ENCODE measurements at regions not wholly inside any gene's neighbourhood (a gene's known extent, or its start where the extent isn't known, plus 50 kb on each side); places are given as distances from the start of the nearest gene placed in this dataset.

- Histone ChIP-seq H3F3A (ENCODE audit: insufficient read depth) (no peaks in the 10 kb centered on the region), H3K4me2 (ENCODE audit: low read depth, low read length, poor library complexity, severe bottlenecking) (no peak overlapping the region), H3K4me3 (ENCODE audit: insufficient read depth, low read length, poor library complexity, severe bottlenecking) (no peak overlapping the region), H3K9me3 (ENCODE audit: insufficient read depth, low read length) (no peaks in the 10 kb centered on the region), H3K9ac (ENCODE audit: low read length) (no peak overlapping the region), H4K20me1 (ENCODE audit: low read depth, low read length) (no peaks in the 10 kb centered on the region), H3K9me2 (replicated peaks; ENCODE audit: insufficient read depth, low read length) (no peaks in the 10 kb centered on the region), H3K36me3 (ENCODE audit: low read length) (no peaks in the 10 kb centered on the region), H2AFZ (ENCODE audit: low read depth, low read length, severe bottlenecking) (no peak overlapping the region), H3K27me3 (ENCODE audit: low read length) (no peaks in the 10 kb centered on the region), H3K79me2 (ENCODE audit: insufficient read depth, low read length) (no peaks in the 10 kb centered on the region), H3K27ac (ENCODE audit: low read depth, low read length) (no peak overlapping the region)
- no peak for TF ChIP-seq CTCF (IDR thresholded peaks at IDR 0.05; ENCODE audit: insufficient read depth, low read length, poor library complexity, severe bottlenecking)
- no peak for TF ChIP-seq EZH2phosphoT487 (conservative IDR thresholded peaks at IDR 0.05; ENCODE audit: low read length)
These were observed 106.4 kb downstream of the SOD2 start for GRCh38 chr6:159586684-159587083.

DNA sequence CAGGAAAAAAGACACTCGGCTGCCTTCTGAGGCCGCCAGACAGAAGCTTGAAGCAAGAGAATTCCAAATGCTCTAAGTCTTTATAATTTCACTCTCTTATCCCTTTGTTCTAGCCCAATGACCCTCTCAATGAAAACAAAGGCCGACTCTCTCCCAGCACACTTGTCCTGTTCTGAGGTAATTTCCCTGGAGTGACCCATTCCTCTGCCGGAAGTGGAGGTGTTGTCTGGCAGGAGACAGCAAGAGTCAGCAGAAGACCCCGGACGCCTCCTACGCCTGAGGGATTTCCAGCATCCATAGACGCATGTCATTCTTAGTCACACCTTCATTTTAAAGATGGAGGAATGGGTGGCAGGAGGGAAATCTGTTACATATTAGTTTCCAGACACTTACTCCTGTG is 110.3 kb downstream of the SOD2 start:
- H3K9me3 ChIP-seq (ENCODE audit: insufficient read depth, low read length), result no peaks in the 10 kb centered on the region
- H3K27me3 ChIP-seq (ENCODE audit: low read length), result no peaks in the 10 kb centered on the region
- TF ChIP-seq EZH2phosphoT487 (conservative IDR thresholded peaks at IDR 0.05; ENCODE audit: low read length) (no peak), CTCF (IDR thresholded peaks at IDR 0.05; ENCODE audit: insufficient read depth, low read length, poor library complexity, severe bottlenecking) (no peak)
- H3K9me2 ChIP-seq (replicated peaks; ENCODE audit: insufficient read depth, low read length), result no peaks in the 10 kb centered on the region
- H3K36me3 ChIP-seq (ENCODE audit: low read length), result no peaks in the 10 kb centered on the region
- H3K4me3 ChIP-seq (ENCODE audit: insufficient read depth, low read length, poor library complexity, severe bottlenecking), result no peak overlapping the region
- H4K20me1 ChIP-seq (ENCODE audit: low read depth, low read length), result no peaks in the 10 kb centered on the region
- no peak overlapping the region for H3K4me2 ChIP-seq (ENCODE audit: low read depth, low read length, poor library complexity, severe bottlenecking)
- no peaks in the 10 kb centered on the region for H3K79me2 ChIP-seq (ENCODE audit: insufficient read depth, low read length)
- no peaks in the 10 kb centered on the region for H3F3A ChIP-seq (ENCODE audit: insufficient read depth)
- no peak overlapping the region for H3K9ac ChIP-seq (ENCODE audit: low read length)
- H3K27ac ChIP-seq (ENCODE audit: low read depth, low read length), result no peak overlapping the region
- H2AFZ ChIP-seq (ENCODE audit: low read depth, low read length, severe bottlenecking), result no peak overlapping the region

GRCh38 chr6:159578629-159579028 is 114.4 kb downstream of the SOD2 start:
- Histone ChIP-seq H3K4me2 (ENCODE audit: low read depth, low read length, poor library complexity, severe bottlenecking) (no peak overlapping the region), H3K9me3 (ENCODE audit: insufficient read depth, low read length) (no peaks in the 10 kb centered on the region), H3K27me3 (ENCODE audit: low read length) (no peaks in the 10 kb centered on the region), H3K36me3 (ENCODE audit: low read length) (no peaks in the 10 kb centered on the region), H3K4me3 (ENCODE audit: insufficient read depth, low read length, poor library complexity, severe bottlenecking) (no peak overlapping the region), H3K9me2 (replicated peaks; ENCODE audit: insufficient read depth, low read length) (no peaks in the 10 kb centered on the region), H3K27ac (ENCODE audit: low read depth, low read length) (no peak overlapping the region), H3F3A (ENCODE audit: insufficient read depth) (no peaks in the 10 kb centered on the region), H3K9ac (ENCODE audit: low read length) (no peak overlapping the region), H2AFZ (ENCODE audit: low read depth, low read length, severe bottlenecking) (no peak overlapping the region), H4K20me1 (ENCODE audit: low read depth, low read length) (no peaks in the 10 kb centered on the region), H3K79me2 (ENCODE audit: insufficient read depth, low read length) (no peaks in the 10 kb centered on the region)
- TF ChIP-seq CTCF (IDR thresholded peaks at IDR 0.05; ENCODE audit: insufficient read depth, low read length, poor library complexity, severe bottlenecking), result no peak
- no peak for TF ChIP-seq EZH2phosphoT487 (conservative IDR thresholded peaks at IDR 0.05; ENCODE audit: low read length)

DNA sequence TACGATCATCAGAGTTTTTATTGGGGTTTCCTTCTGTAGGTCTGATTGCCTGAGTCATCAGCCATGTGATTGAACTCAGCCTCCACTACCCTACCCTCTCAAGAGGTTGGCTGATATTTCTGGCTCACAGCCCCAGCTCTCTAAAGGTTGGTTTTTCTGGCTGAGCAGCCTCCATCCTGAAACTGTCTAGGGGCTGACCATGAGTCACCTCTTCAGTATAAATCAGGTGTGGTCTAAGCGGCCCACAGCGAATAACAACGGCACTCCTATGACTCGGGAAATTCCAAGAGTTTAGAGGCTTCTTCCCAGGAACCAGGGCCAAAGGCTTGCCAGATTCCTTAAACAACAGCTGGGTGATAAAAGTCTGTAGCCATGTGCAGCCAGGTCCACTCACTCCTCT is 115.5 kb downstream of the SOD2 start:
- Histone ChIP-seq H3K4me3 (ENCODE audit: insufficient read depth, low read length, poor library complexity, severe bottlenecking) (no peak overlapping the region), H3K9me2 (replicated peaks; ENCODE audit: insufficient read depth, low read length) (no peaks in the 10 kb centered on the region), H4K20me1 (ENCODE audit: low read depth, low read length) (no peaks in the 10 kb centered on the region), H3K27ac (ENCODE audit: low read depth, low read length) (no peak overlapping the region), H3K4me2 (ENCODE audit: low read depth, low read length, poor library complexity, severe bottlenecking) (no peak overlapping the region), H3K36me3 (ENCODE audit: low read length) (no peaks in the 10 kb centered on the region), H2AFZ (ENCODE audit: low read depth, low read length, severe bottlenecking) (no peak overlapping the region), H3K27me3 (ENCODE audit: low read length) (no peaks in the 10 kb centered on the region), H3K79me2 (ENCODE audit: insufficient read depth, low read length) (no peaks in the 10 kb centered on the region), H3F3A (ENCODE audit: insufficient read depth) (no peaks in the 10 kb centered on the region), H3K9me3 (ENCODE audit: insufficient read depth, low read length) (no peaks in the 10 kb centered on the region), H3K9ac (ENCODE audit: low read length) (no peak overlapping the region)
- no peak for TF ChIP-seq CTCF (IDR thresholded peaks at IDR 0.05; ENCODE audit: insufficient read depth, low read length, poor library complexity, severe bottlenecking)
- TF ChIP-seq EZH2phosphoT487 (conservative IDR thresholded peaks at IDR 0.05; ENCODE audit: low read length), result no peak

Measured in SU-DHL-6 (cell line).